Right lobe of liver (tissue), 6 donors: ENCODE measurements at regions not wholly inside any gene's neighbourhood (a gene's known extent, or its start where the extent isn't known, plus 50 kb on each side); places are given as distances from the start of the nearest gene placed in this dataset.

Source experiments
- ATAC-seq, 4 donors: fragments of 200-7000 bp; cut with Tn5 transposase; one replicate each; pipeline ENCODE4 v1.9.1; 2020; ENCODE audit warnings: mild to moderate bottlenecking in 4 of 4, moderate library complexity in 4 of 4
- DNase-seq, 3 donors: peaks; one replicate each; pipeline ENCODE4 v3.0.0-alpha.2; 2020
- H3K27ac ChIP-seq, 3 donors: fragments of 200-600 bp; one replicate each; pipeline ENCODE4 v1.8.0; 2022
- H3K27me3 ChIP-seq, 2 donors: fragments of 200-600 bp; one replicate each; pipeline ENCODE4 v1.8.0; 2022
- H3K36me3 ChIP-seq, 4 donors: fragments of 200-600 bp; sonication (generic) in 1 of 4; one replicate each; pipeline versions ENCODE4 v1.5.1 to v1.8.0; 2017 to 2022; ENCODE audit warnings: control low read depth in 1 of 4
- H3K4me1 ChIP-seq, 4 donors: fragments of 200-600 bp; sonication (generic) in 1 of 4; one replicate each; pipeline versions ENCODE4 v1.5.1 to v1.8.0; 2017 to 2022; ENCODE audit warnings: control low read depth in 1 of 4
- H3K4me3 ChIP-seq, 3 donors: fragments of 200-600 bp; one replicate each; pipeline ENCODE4 v1.8.0; 2022
- H3K9me3 ChIP-seq, 4 donors: fragments of 200-600 bp; sonication (generic) in 1 of 4; one replicate each; pipeline versions ENCODE4 v1.5.1 to v1.8.0; 2017 to 2022; ENCODE audit warnings: control low read depth in 1 of 4
- POLR2A ChIP-seq: fragments of 450-650 bp; IDR thresholded peaks from one replicate; pipeline ENCODE4 v1.6.1; 2017; ENCODE audit warnings: antibody characterized with exemption, mild to moderate bottlenecking
- WGBS: methylation state at CpG from one replicate; pipeline ENCODE4 v1.1.6; 2018; ENCODE audit warnings: low coverage, low lambda C conversion rate; ENCODE audit not compliant: insufficient coverage; ENCODE audit errors: missing lambda C conversion rate; 5-methylcytosine and 5-hydroxymethylcytosine counted together
- intact Hi-C, 2 donors: fragments of 100-400 bp; cut with DNase I; formaldehyde crosslinking; loops; one replicate each; pipeline versions ENCODE4 v1.11.2 to v1.14.1; 2022
- TF ChIP-seq, protein P1 (sequence below), 4 donors: fragments of 200-600 bp in 3 of 4; fragments of 450-650 bp in 1 of 4; IDR thresholded peaks; one replicate each; pipeline versions ENCODE4 v1.5.1 to v1.8.0; 2016 to 2022; ENCODE audit warnings: antibody characterized with exemption in 4 of 4, mild to moderate bottlenecking in 2 of 4
- donor health status: DM: no; HTN: yes; CAD: no.
- donor health status: DM: no; HTN: no; CAD: no.
- donor health status: DM: no; HTN: no; CAD: no.
- donor health status: DM: no; HTN: yes; CAD: no.
- donor health status: DM: no; HTN: yes; CAD: no.

DNA sequence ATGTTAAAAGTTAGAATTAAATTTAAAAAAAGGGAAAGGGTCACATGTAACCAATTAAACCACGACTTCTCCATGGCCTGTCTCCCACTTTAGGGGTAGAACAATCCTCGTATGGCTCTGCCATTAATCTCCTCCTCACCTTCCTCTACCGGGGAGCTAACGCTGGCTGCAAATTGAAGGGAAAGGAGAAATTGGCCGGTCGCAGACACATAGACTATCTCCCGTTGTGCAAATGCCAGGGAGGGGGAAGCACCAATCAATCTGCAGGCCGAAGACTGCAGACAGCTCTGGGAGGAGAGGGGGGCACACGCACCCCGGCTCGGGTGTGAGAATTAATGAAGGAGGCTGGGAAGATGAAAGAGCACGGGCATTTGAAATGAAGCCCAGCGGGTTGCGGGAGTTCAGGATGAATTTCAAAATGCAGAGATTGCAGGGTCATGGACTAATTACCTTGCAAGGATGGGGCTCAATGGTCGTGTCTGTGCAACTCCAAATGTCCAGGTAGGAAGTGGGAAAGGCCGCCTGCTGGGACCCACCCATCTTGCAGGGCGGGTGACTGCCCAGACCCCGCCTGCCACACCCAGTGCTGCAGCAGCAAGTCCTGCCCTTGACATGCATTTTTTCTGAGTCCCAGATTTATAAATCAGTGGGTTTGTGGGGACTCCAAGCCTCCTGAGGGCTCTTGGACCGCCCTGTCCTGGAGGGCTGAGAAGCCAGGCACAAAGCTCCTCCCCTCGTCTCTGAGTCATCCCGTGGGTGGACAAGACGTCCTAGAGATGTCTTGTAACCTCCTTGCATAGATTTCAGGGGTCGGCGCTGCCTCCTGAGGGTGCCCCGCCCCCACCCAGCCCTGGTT lies 534.2 kb downstream of the TBC1D22A start:
- H3K9me3 ChIP-seq, result no peaks in the 10 kb centered on the region
- no peak overlapping the region for H3K4me3 ChIP-seq
- WGBS, result 44% methylated on average over 14 of the region's 25 CpGs
- TF ChIP-seq, protein P1, sequence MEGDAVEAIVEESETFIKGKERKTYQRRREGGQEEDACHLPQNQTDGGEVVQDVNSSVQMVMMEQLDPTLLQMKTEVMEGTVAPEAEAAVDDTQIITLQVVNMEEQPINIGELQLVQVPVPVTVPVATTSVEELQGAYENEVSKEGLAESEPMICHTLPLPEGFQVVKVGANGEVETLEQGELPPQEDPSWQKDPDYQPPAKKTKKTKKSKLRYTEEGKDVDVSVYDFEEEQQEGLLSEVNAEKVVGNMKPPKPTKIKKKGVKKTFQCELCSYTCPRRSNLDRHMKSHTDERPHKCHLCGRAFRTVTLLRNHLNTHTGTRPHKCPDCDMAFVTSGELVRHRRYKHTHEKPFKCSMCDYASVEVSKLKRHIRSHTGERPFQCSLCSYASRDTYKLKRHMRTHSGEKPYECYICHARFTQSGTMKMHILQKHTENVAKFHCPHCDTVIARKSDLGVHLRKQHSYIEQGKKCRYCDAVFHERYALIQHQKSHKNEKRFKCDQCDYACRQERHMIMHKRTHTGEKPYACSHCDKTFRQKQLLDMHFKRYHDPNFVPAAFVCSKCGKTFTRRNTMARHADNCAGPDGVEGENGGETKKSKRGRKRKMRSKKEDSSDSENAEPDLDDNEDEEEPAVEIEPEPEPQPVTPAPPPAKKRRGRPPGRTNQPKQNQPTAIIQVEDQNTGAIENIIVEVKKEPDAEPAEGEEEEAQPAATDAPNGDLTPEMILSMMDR (IDR thresholded peaks at IDR 0.05), result no peak
- no peak for TF ChIP-seq POLR2A
- intact Hi-C loops, result no loop called here
- ATAC-seq, result no peak
- DNase-seq, result no peak
- peaks cover 0 to 7% (median 0%) of the 10 kb centered on the region in 4 donors for H3K4me1 ChIP-seq
- H3K27me3 ChIP-seq, result no peaks in the 10 kb centered on the region
- H3K36me3 ChIP-seq, result no peaks in the 10 kb centered on the region
- H3K27ac ChIP-seq, result no peak overlapping the region

DNA sequence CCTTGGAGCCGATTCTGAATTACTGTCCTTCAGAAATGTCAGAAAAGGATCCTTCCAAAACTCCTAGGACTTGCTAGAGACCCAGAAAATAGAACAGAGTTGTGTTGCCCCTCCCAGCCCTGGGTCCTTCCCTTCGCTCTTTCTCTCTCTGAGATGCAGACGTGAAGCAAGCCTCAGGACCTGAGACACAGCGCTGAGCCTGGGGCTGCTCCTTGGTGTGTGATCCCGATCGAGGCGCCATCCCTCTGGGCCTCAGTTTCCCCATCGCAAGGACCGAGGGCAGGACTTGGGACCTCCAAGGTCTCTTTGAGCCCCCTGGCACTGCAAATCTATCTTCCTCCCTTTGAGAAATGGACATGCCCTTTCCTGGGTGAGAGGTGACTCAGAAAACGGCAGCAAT lies 533.5 kb downstream of the TBC1D22A start:
- H3K36me3 ChIP-seq, result no peaks in the 10 kb centered on the region
- TF ChIP-seq POLR2A, result no peak
- TF ChIP-seq, protein P1 (IDR thresholded peaks at IDR 0.05), result no peak
- no peak overlapping the region for H3K4me3 ChIP-seq
- ATAC-seq (no peak), DNase-seq (no peak)
- intact Hi-C loops, result no loop called here
- H3K4me1 ChIP-seq, result peaks cover 0 to 7% (median 0%) of the 10 kb centered on the region in 4 donors
- no peak overlapping the region for H3K27ac ChIP-seq
- 42% methylated on average over 2 of the region's 10 CpGs for whole genome bisulfite sequencing
- H3K27me3 ChIP-seq, result no peaks in the 10 kb centered on the region
- no peaks in the 10 kb centered on the region for H3K9me3 ChIP-seq

DNA sequence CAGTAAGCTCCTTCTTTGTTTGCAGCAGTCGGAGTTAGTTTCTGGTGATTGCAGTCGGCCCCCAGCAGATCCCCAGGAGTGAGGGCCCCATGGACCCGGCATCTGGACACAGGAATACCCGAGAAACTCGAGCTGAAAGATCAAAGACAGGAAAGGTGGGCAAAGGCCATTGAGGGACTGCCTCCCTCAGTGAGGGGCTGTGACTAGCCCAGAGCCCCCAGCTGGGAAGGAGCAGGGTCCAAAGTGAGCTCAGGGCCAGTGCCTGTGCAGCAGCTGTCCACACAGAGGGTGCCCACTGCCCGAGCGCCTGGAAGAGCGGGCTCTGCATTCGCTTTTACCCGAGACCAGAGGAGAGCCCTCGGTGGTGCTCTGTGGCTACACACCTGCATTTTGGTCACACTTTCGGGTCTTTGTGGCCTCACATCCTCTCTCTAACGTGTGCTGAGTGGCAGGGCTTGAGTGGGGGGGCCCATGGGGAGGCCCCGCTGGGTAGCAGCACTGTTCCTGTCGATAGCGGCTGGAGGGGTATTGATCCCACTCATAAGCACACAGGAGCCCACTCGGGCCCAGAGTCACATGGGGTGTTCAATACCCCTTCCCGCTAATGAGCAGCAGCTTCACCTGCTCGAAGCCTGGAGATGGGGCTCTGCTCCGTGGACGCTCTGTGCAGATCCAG lies 532.9 kb downstream of the TBC1D22A start:
- WGBS, result 54% methylated on average over 4 of the region's 21 CpGs
- DNase-seq, result no peak

DNA sequence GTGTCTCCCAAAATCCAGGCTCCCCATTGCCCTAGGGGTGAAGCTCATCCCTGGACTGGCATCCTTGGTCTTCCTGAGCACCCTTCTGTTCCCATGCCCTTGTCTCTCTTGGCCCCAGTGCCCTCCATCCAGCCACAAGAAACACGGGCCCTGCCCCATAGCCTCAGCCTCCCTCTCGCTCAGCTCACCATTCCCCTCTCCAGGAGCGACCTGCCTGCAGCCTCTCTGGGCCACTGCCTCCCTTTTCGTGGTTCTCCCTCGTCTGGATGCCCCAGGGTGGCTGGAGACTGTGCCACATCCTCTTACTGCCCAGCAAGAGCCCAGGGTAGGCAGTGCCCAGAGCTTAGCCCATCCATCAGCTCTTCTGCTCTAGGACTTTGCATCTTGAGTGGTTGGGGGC lies 532.1 kb downstream of the TBC1D22A start:
- Histone ChIP-seq H3K36me3 (no peaks in the 10 kb centered on the region), H3K9me3 (no peaks in the 10 kb centered on the region), H3K4me3 (no peak overlapping the region), H3K4me1 (peaks cover 0 to 7% (median 0%) of the 10 kb centered on the region in 4 donors), H3K27ac (no peak overlapping the region), H3K27me3 (no peaks in the 10 kb centered on the region)
- ATAC-seq, result no peak
- 53% methylated on average over 5 of the region's 5 CpGs for WGBS
- DNase-seq, result no peak
- TF ChIP-seq POLR2A, result no peak
- TF ChIP-seq, protein P1 (IDR thresholded peaks at IDR 0.05), result no peak
- intact Hi-C loops, result no loop called here

More for the DNA sequence above, 532.9 kb downstream of the TBC1D22A start:
- no peak for ATAC-seq
- H3K27ac ChIP-seq, result no peak overlapping the region
- no peaks in the 10 kb centered on the region for H3K9me3 ChIP-seq
- TF ChIP-seq POLR2A, result no peak
- intact Hi-C loops, result no loop called here
- peaks cover 0 to 7% (median 0%) of the 10 kb centered on the region in 4 donors for H3K4me1 ChIP-seq
- H3K27me3 ChIP-seq, result no peaks in the 10 kb centered on the region
- no peak overlapping the region for H3K4me3 ChIP-seq
- H3K36me3 ChIP-seq, result no peaks in the 10 kb centered on the region

DNA sequence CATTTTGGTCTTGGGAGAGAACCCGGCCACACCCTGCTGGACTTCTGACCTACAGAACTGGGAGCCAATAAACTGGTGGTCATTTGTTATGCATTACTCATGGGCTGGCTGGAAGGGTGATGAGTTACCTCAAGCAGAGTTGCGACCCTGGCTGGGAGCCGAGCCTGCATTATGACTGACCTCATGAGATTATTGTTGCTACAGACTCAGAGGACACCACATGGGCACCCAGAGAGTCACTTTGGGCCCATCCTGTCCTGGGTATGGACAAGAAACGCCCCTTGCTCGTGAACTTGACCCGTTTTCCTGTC lies 531.7 kb downstream of the TBC1D22A start:
- no peak overlapping the region for H3K4me3 ChIP-seq
- no peaks in the 10 kb centered on the region for H3K9me3 ChIP-seq
- no peaks in the 10 kb centered on the region for H3K27me3 ChIP-seq
- 26% methylated on average over 3 of the region's 6 CpGs for WGBS
- no peak for TF ChIP-seq POLR2A
- TF ChIP-seq, protein P1 (IDR thresholded peaks at IDR 0.05), result no peak
- peaks cover 0 to 7% (median 0%) of the 10 kb centered on the region in 4 donors for H3K4me1 ChIP-seq
- DNase-seq (no peak), ATAC-seq (peak in 1 of 4 donors; percentile 24)
- no peak overlapping the region for H3K27ac ChIP-seq
- intact Hi-C loops, result no loop called here
- H3K36me3 ChIP-seq, result no peaks in the 10 kb centered on the region
